ENCODE measurements at regions not wholly inside any gene's neighbourhood (a gene's known extent, or its start where the extent isn't known, plus 50 kb on each side); places are given as distances from the start of the nearest gene placed in this dataset.

DNA sequence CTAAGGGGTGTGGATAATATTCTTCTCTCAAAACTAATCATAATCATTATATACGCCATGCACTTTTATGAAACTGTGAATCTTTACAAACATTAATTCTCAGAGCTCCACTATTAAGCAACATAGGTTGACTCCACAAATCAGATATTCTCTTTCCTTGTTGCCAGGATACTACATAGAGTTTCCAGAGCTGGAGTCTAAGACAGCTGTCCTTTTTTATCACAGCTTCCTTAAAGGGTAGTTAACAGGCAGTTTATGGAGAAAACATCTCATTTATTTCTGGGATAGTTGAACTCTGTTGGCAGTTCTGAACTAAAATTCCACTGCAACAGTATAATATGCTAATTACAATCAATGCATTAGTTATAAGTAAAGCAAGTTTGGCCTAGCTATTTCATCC, 152.1 kb upstream of the PPP1R2C start:
- H3K4me1 ChIP-seq (ENCODE audit: control insufficient read depth, insufficient read depth, low read length, poor library complexity, severe bottlenecking): peaks cover 18% of the 10 kb centered on the region
- DNase-seq (no peak), ATAC-seq (ENCODE audit: low read depth in 2 of 2) (no peak)
- H3K36me3 ChIP-seq (ENCODE audit: control insufficient read depth, insufficient read depth, low read length): no peaks in the 10 kb centered on the region
- Mint-ChIP-seq H3K27ac (no peak overlapping the region), H3K27me3 (no peaks in the 10 kb centered on the region), H3K9me3 (peaks cover 0 to 8% (median 0%) of the 10 kb centered on the region in 7 donors), H3K36me3 (no peaks in the 10 kb centered on the region), H3K4me3 (no peak overlapping the region), H3K4me1 (peaks cover 10 to 36% (median 26%) of the 10 kb centered on the region in 4 donors)
- no peaks in the 10 kb centered on the region for H3K9me3 ChIP-seq (ENCODE audit: control insufficient read depth in 2 of 2, low read length in 2 of 2)
- H3K27ac ChIP-seq (ENCODE audit: insufficient read depth, low read length, poor library complexity, severe bottlenecking): no peak overlapping the region
- H3K27me3 ChIP-seq (ENCODE audit: control insufficient read depth, insufficient read depth, low read length): no peaks in the 10 kb centered on the region
- no peak overlapping the region for H3K4me3 ChIP-seq (ENCODE audit: low read depth, low read length)

- H3K36me3 Mint-ChIP-seq: no peaks in the 10 kb centered on the region
- H3K4me1 ChIP-seq (ENCODE audit: control insufficient read depth, insufficient read depth, low read length, poor library complexity, severe bottlenecking): peaks cover 18% of the 10 kb centered on the region
- DNase-seq (no peak), ATAC-seq (ENCODE audit: low read depth in 2 of 2) (no peak)
- H3K27ac ChIP-seq (ENCODE audit: insufficient read depth, low read length, poor library complexity, severe bottlenecking): no peak overlapping the region
- no peaks in the 10 kb centered on the region for H3K9me3 ChIP-seq (ENCODE audit: control insufficient read depth in 2 of 2, low read length in 2 of 2)
- H3K9me3 Mint-ChIP-seq: peaks cover 0 to 8% (median 0%) of the 10 kb centered on the region in 7 donors
- no peaks in the 10 kb centered on the region for H3K27me3 ChIP-seq (ENCODE audit: control insufficient read depth, insufficient read depth, low read length)
- peak overlapping the region in 1 of 3 donors; percentile 7 for H3K27ac Mint-ChIP-seq
- no peak overlapping the region for H3K4me3 ChIP-seq (ENCODE audit: low read depth, low read length)
- H3K4me1 Mint-ChIP-seq: peaks cover 10 to 43% (median 28%) of the 10 kb centered on the region in 4 donors
- H3K4me3 Mint-ChIP-seq: no peak overlapping the region
- H3K36me3 ChIP-seq (ENCODE audit: control insufficient read depth, insufficient read depth, low read length): no peaks in the 10 kb centered on the region
- no peaks in the 10 kb centered on the region for H3K27me3 Mint-ChIP-seq
Observed at GRCh38 chrX:42930951-42931350, 153.0 kb upstream of the PPP1R2C start.

DNA sequence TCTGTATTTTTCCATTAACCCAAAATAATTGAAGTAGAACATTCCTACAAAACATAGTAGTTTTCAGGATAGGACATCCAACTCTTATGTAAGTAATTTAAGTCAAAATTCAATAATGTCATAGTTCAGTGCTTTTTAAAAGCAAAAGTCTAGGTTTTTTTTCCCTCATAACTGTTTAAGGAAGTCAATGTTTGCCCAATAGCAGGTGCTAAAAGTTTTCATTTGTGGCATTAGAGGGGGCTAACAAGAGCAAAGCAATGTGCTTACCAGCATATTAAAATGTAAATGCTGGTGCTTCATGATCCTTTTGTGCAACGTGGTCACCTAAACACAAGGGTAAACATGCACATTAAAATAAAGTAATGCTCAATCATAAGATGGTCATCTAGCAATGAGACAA, 155.2 kb upstream of the PPP1R2C start:
- H3K4me3 Mint-ChIP-seq: peak overlapping the region in 3 of 4 donors; percentile 2 to 77 (median 49)
- no peak overlapping the region for H3K27ac ChIP-seq (ENCODE audit: insufficient read depth, low read length, poor library complexity, severe bottlenecking)
- no peak overlapping the region for H3K4me3 ChIP-seq (ENCODE audit: low read depth, low read length)
- peaks cover 0 to 3% of the 10 kb centered on the region in 2 experiments for H3K9me3 ChIP-seq (ENCODE audit: control insufficient read depth in 2 of 2, low read length in 2 of 2)
- ATAC-seq (ENCODE audit: low read depth in 2 of 2) (no peak), DNase-seq (no peak)
- H3K36me3 Mint-ChIP-seq: peaks cover under 1% of the 10 kb centered on the region
- peaks cover 18% of the 10 kb centered on the region for H3K4me1 ChIP-seq (ENCODE audit: control insufficient read depth, insufficient read depth, low read length, poor library complexity, severe bottlenecking)
- H3K4me1 Mint-ChIP-seq: peaks cover 8 to 49% (median 31%) of the 10 kb centered on the region in 4 donors
- no peaks in the 10 kb centered on the region for H3K27me3 Mint-ChIP-seq
- H3K27ac Mint-ChIP-seq: peak overlapping the region in 2 of 3 donors; percentile 70 to 92
- H3K9me3 Mint-ChIP-seq: peaks cover 0 to 10% (median 0%) of the 10 kb centered on the region in 7 donors
- H3K36me3 ChIP-seq (ENCODE audit: control insufficient read depth, insufficient read depth, low read length): no peaks in the 10 kb centered on the region
- H3K27me3 ChIP-seq (ENCODE audit: control insufficient read depth, insufficient read depth, low read length): no peaks in the 10 kb centered on the region

GRCh38 chrX:42934020-42934726, 156.2 kb upstream of the PPP1R2C start:
- H3K27ac Mint-ChIP-seq: peak overlapping the region; percentile 89 to 94 (median 92)
- H3K36me3 Mint-ChIP-seq: peaks cover 8% of the 10 kb centered on the region
- H3K4me1 Mint-ChIP-seq: peaks cover 8 to 54% (median 30%) of the 10 kb centered on the region in 4 donors
- H3K36me3 ChIP-seq (ENCODE audit: control insufficient read depth, insufficient read depth, low read length): no peaks in the 10 kb centered on the region
- H3K9me3 ChIP-seq (ENCODE audit: control insufficient read depth in 2 of 2, low read length in 2 of 2): peaks cover 0 to 3% of the 10 kb centered on the region in 2 experiments
- no peaks in the 10 kb centered on the region for H3K27me3 Mint-ChIP-seq
- H3K27me3 ChIP-seq (ENCODE audit: control insufficient read depth, insufficient read depth, low read length): no peaks in the 10 kb centered on the region
- peaks cover 18% of the 10 kb centered on the region for H3K4me1 ChIP-seq (ENCODE audit: control insufficient read depth, insufficient read depth, low read length, poor library complexity, severe bottlenecking)
- DNase-seq (peak in 1 of 3 donors; percentile 81), ATAC-seq (ENCODE audit: low read depth in 2 of 2) (peak; percentile 52 to 65)
- H3K4me3 ChIP-seq (ENCODE audit: low read depth, low read length): peak overlapping the region; percentile 35
- H3K4me3 Mint-ChIP-seq: peak overlapping the region; percentile 46 to 76 (median 60)
- H3K9me3 Mint-ChIP-seq: peaks cover 0 to 10% (median 2%) of the 10 kb centered on the region in 7 donors
- peak overlapping the region; percentile 38 for H3K27ac ChIP-seq (ENCODE audit: insufficient read depth, low read length, poor library complexity, severe bottlenecking)

DNA sequence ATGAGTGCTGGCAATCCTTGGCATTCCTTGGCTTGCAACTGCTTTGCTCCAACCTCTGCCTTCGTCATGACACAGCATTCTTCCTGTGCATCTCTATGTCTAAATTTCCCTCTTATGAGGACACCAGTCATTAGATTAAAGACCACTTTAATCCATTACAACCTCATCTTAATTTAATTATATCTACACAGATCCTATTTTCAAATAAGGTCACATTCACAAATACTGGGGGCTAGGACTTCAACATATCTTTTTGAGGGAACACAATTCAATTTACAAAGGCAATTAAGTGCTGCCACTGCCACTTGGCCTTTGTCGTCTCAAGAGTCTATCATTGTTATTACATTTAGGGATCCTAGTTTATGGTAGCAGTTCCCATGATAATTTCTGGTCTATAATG, 163.7 kb upstream of the PPP1R2C start:
- H3K4me3 Mint-ChIP-seq: peak overlapping the region; percentile 1 to 72 (median 36)
- DNase-seq (no peak), ATAC-seq (ENCODE audit: low read depth in 2 of 2) (no peak)
- peak overlapping the region; percentile 86 for H3K27ac ChIP-seq (ENCODE audit: insufficient read depth, low read length, poor library complexity, severe bottlenecking)
- H3K27me3 Mint-ChIP-seq: no peaks in the 10 kb centered on the region
- no peaks in the 10 kb centered on the region for H3K36me3 ChIP-seq (ENCODE audit: control insufficient read depth, insufficient read depth, low read length)
- H3K4me1 ChIP-seq (ENCODE audit: control insufficient read depth, insufficient read depth, low read length, poor library complexity, severe bottlenecking): peaks cover 71% of the 10 kb centered on the region
- H3K9me3 Mint-ChIP-seq: peaks cover 0 to 11% (median 0%) of the 10 kb centered on the region in 7 donors
- peaks cover 34 to 88% (median 56%) of the 10 kb centered on the region in 4 donors for H3K4me1 Mint-ChIP-seq
- H3K9me3 ChIP-seq (ENCODE audit: control insufficient read depth in 2 of 2, low read length in 2 of 2): peaks cover 0 to 3% of the 10 kb centered on the region in 2 experiments
- H3K27ac Mint-ChIP-seq: peak overlapping the region; percentile 95 to 99 (median 97)
- peaks cover 8% of the 10 kb centered on the region for H3K36me3 Mint-ChIP-seq
- no peaks in the 10 kb centered on the region for H3K27me3 ChIP-seq (ENCODE audit: control insufficient read depth, insufficient read depth, low read length)
- H3K4me3 ChIP-seq (ENCODE audit: low read depth, low read length): peak overlapping the region; percentile 11

DNA sequence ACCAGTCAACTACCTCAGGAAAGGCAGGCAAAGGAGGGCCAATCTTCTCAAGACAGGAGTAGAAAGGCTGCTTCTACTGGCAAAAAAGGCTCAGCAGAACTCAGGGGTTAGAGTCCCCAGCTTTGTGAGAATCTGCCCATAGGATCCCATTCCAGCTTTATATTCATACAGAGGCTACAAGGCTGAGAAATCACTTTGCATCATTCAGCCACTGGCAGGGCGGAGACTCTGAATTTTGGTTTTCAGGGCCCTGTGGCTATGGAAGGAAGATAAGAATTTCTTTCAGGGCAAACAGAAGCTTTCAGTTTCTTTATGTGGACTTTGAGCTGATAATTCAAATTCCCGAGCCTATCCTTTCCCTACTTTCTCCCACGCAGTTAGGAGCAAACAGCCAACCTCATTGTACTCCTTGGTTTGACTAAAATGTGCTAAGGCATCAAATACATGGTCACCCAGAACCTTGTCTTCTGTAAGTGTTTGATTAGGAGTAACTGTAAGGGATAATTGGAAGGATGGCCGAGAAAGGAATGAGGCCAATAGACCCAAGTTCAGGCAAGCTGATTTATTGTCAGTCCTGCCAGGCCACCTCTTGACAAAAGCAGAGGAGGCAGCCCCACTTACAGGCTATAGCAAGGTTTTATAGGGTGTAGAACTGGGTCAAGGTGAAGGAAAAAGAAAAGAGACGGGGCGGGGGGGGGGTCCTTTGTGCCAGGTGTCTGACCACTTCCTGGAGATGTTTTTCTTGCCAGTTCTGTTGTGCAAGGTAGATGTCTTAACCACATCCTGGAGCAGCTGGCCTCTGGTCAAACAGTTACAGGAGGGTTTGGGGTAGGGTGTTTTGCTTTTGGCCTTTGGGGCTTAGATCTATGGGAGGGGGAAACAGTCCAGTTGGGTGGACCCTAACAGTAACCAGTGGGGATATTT, 165.3 kb upstream of the PPP1R2C start:
- Histone ChIP-seq H3K27me3 (ENCODE audit: control insufficient read depth, insufficient read depth, low read length) (no peaks in the 10 kb centered on the region), H3K27ac (ENCODE audit: insufficient read depth, low read length, poor library complexity, severe bottlenecking) (peak overlapping the region; percentile 86), H3K4me1 (ENCODE audit: control insufficient read depth, insufficient read depth, low read length, poor library complexity, severe bottlenecking) (peaks cover 87% of the 10 kb centered on the region), H3K4me3 (ENCODE audit: low read depth, low read length) (peak overlapping the region; percentile 61), H3K9me3 (ENCODE audit: control insufficient read depth in 2 of 2, low read length in 2 of 2) (no peaks in the 10 kb centered on the region), H3K36me3 (ENCODE audit: control insufficient read depth, insufficient read depth, low read length) (no peaks in the 10 kb centered on the region)
- ATAC-seq (ENCODE audit: low read depth in 2 of 2) (peak in 1 of 2 donors; percentile 22), DNase-seq (peak in 2 of 3 donors; percentile 77 to 92)
- Mint-ChIP-seq H3K36me3 (peaks cover 5% of the 10 kb centered on the region), H3K27ac (peak overlapping the region; percentile 95 to 99 (median 97)), H3K4me3 (peak overlapping the region; percentile 67 to 72 (median 71)), H3K4me1 (peaks cover 43 to 97% (median 63%) of the 10 kb centered on the region in 4 donors), H3K27me3 (no peaks in the 10 kb centered on the region), H3K9me3 (peaks cover 0 to 9% (median 0%) of the 10 kb centered on the region in 7 donors)

DNA sequence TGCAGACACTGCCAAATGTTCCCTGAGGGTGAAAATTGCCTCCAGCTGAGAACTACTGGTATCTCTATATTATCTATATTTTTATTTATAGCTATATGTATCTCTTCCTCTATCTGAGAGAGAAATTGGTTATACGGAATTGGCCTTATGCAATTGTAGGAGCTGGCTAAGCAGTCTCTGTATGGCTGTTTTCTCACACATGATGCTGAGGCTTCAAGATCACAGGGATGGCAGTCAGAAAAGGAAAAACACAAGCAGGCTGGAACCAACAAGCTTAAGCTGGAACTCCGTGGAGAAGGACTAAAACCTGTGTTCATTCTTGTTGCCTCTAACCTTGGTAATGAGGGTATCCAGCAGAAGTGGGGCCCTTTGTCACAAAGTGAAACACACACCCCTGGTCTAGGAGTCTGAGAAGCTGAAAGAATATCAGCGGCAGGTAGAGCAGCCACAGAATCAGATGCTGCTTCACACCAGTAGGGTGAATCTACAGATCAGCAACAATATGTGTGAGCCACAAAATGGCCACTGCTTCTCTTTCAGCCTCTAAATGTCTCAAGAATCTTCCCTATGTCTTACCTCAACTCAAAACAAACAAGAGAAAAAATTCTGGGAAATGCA, 166.5 kb upstream of the PPP1R2C start:
- Histone ChIP-seq H3K36me3 (ENCODE audit: control insufficient read depth, insufficient read depth, low read length) (no peaks in the 10 kb centered on the region), H3K4me3 (ENCODE audit: low read depth, low read length) (peak overlapping the region; percentile 69), H3K9me3 (ENCODE audit: control insufficient read depth in 2 of 2, low read length in 2 of 2) (no peaks in the 10 kb centered on the region), H3K27me3 (ENCODE audit: control insufficient read depth, insufficient read depth, low read length) (no peaks in the 10 kb centered on the region), H3K4me1 (ENCODE audit: control insufficient read depth, insufficient read depth, low read length, poor library complexity, severe bottlenecking) (peaks cover 97% of the 10 kb centered on the region), H3K27ac (ENCODE audit: insufficient read depth, low read length, poor library complexity, severe bottlenecking) (peak overlapping the region; percentile 86)
- H3K4me1 Mint-ChIP-seq: peaks cover 47 to 100% (median 74%) of the 10 kb centered on the region in 4 donors
- peaks cover 4% of the 10 kb centered on the region for H3K27me3 Mint-ChIP-seq
- H3K9me3 Mint-ChIP-seq: peaks cover 0 to 2% (median 0%) of the 10 kb centered on the region in 7 donors
- no peaks in the 10 kb centered on the region for H3K36me3 Mint-ChIP-seq
- DNase-seq (peak in 2 of 3 donors; percentile 50 to 85), ATAC-seq (ENCODE audit: low read depth in 2 of 2) (peak; percentile 19 to 26)
- H3K27ac Mint-ChIP-seq: peak overlapping the region; percentile 95 to 99 (median 97)
- H3K4me3 Mint-ChIP-seq: peak overlapping the region; percentile 49 to 72 (median 62)
